ENCODE measurements at regions not wholly inside any gene's neighbourhood (a gene's known extent, or its start where the extent isn't known, plus 50 kb on each side); places are given as distances from the start of the nearest gene placed in this dataset.

DNA sequence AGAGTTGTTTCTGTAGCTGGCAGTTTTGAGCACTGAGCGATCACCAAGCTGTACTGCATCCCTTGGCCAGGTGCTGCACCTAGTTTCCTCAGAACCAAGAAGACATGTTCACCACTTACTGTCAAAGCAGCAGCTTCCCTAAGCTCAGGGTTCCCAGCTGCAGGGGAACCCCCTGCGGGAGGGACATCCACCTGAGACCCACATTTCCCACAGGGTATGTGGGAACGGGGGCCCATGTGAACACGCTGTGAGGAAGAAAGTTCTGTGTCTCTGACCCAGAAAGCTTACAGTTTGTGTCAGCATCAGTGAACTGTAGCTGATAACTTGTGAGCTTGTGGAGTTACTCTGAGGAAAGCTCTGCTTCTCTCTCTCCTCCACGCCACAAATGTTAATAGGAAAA lies 436.8 kb upstream of the IGFBP3 start:
- no peak overlapping the region for H3K27ac ChIP-seq (ENCODE audit: low read depth, low read length)
- 90 to 96% (median 93%) methylated on average over 5 of the region's 5 CpGs for WGBS, 3 donors

DNA sequence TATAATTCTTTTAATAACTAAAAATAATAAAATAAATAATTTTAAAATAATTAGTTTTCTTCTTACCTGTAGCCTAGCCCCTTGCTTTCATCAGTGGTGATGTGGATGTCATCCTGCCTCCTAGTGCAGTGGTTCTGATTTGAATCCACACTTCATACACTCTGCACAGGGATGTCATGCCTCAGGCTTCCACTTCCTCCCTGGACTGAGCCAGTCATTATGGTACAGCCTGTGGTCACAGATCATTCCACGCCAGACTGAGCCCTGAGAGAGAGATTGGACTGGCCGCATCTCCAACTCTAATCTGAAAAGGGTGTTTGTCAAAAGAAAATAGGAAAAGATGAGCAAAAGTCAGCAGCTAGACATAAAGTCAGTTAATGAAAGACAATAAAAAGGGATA lies 436.2 kb upstream of the IGFBP3 start:
- 91 to 98% (median 92%) methylated on average over 2 of the region's 2 CpGs for WGBS, 3 donors
- no peak overlapping the region for H3K27ac ChIP-seq (ENCODE audit: low read depth, low read length)

DNA sequence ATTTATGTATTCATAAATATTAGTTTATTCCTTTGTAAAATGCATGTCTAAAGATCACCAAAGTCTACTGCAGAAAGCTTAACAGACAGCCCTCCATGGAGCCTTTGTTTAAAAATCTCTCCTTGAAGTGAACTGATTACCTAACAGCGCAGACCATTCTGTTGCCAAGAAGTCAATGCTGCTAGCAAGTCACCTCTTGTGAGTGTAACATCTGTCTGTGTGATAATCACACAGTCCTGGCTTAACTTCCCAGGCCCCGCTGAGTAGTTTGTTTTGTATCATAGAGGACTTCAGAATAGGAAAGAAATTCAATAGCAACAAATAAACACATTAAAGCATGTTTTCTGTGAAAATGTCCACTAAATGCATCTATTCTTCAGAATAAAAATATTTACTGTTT lies 435.3 kb upstream of the IGFBP3 start:
- no peak overlapping the region for H3K27ac ChIP-seq (ENCODE audit: low read depth, low read length)
- 42 to 92% (median 87%) methylated on average over 2 of the region's 2 CpGs for WGBS, 3 donors

DNA sequence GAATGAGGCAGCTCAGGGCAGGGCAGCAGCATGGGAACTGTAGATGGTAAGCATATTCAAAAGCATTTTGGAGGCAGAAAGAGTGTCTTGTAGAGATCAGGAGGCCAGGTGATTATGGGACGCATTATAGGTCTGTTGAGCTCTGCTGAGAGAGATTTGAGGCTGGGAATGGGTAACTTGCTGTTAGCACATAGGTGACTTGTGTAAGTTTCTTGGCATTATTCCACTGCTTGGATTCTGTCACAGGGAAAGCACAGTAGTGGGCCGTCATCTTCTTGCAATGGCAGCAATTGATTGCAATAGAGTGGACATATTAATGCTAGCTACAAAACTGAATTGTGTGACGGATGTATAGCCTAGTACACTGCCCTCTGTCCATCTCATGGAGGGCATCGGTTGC lies 434.3 kb upstream of the IGFBP3 start:
- 86 to 94% (median 91%) methylated on average over 4 of the region's 4 CpGs for WGBS, 3 donors
- no peak overlapping the region for H3K27ac ChIP-seq (ENCODE audit: low read depth, low read length)

GRCh38 chr7:46352004-46352954 lies 431.2 kb upstream of the IGFBP3 start:
- 20 to 23% (median 22%) methylated on average over 2 of the region's 2 CpGs for WGBS, 3 donors
- no peak overlapping the region for H3K27ac ChIP-seq (ENCODE audit: low read depth, low read length)

- no peak overlapping the region for H3K27ac ChIP-seq (ENCODE audit: low read depth, low read length)
- 60 to 64% (median 61%) methylated on average over 2 of the region's 2 CpGs for WGBS, 3 donors
Observed at GRCh38 chr7:46349490-46349889, 428.4 kb upstream of the IGFBP3 start.

DNA sequence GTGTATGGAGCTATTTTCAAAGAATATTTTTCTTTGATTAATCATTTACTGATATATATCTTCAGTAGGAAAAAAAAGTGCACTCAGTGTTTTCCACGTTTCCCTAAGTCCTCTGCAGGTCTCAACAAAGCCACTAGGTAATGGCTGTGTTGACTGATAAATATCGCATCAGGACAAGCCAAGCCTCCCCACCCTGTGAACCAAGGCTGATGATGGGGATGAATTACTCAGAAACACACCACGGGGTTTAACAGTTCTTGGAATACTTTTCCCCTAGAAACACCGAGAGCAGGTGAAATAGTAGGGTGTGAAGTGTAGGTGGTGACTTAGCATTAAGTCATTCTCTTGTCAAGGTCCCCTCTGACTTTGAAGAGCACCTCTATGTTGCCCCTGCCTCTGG lies 423.5 kb upstream of the IGFBP3 start:
- H3K27ac ChIP-seq (ENCODE audit: low read depth, low read length) = no peak overlapping the region
- 77 to 92% (median 87%) methylated on average over 4 of the region's 4 CpGs for WGBS, 3 donors

- H3K27ac ChIP-seq (ENCODE audit: low read depth, low read length) = no peak overlapping the region
- WGBS, 3 donors = 73 to 85% (median 76%) methylated on average over 1 of the region's 1 CpG
Observed at GRCh38 chr7:46343802-46344201, 422.7 kb upstream of the IGFBP3 start.

- no peak overlapping the region for H3K27ac ChIP-seq (ENCODE audit: low read depth, low read length)
- WGBS, 3 donors = 78 to 84% (median 83%) methylated on average over 4 of the region's 4 CpGs
Observed at GRCh38 chr7:46322937-46323336, 401.9 kb upstream of the IGFBP3 start.

- no peak overlapping the region for H3K27ac ChIP-seq (ENCODE audit: low read depth, low read length)
- 75 to 80% (median 77%) methylated on average over 11 of the region's 11 CpGs for WGBS, 3 donors
Observed at GRCh38 chr7:46321556-46322205, 400.6 kb upstream of the IGFBP3 start.

DNA sequence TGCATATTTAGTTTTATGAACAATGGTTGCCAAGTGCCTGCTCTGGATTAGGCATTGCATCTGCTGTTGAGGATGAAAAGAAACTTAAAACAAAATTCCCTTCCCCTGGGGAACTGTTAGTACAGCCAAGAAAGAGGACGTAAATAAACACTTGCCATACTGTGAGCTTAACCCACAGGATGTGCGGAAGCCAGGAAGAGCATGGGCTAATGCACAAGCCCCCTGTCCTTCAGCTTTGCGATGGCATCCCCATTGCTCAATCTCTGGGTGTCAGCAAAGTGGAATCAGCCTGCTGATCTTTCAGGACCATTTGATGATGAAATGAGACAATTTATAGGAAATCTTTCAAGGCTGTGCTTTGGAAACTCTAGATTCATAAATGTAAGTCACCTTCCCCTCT lies 399.9 kb upstream of the IGFBP3 start:
- H3K27ac ChIP-seq (ENCODE audit: low read depth, low read length) = no peak overlapping the region
- 63 to 77% (median 68%) methylated on average over 3 of the region's 3 CpGs for WGBS, 3 donors

DNA sequence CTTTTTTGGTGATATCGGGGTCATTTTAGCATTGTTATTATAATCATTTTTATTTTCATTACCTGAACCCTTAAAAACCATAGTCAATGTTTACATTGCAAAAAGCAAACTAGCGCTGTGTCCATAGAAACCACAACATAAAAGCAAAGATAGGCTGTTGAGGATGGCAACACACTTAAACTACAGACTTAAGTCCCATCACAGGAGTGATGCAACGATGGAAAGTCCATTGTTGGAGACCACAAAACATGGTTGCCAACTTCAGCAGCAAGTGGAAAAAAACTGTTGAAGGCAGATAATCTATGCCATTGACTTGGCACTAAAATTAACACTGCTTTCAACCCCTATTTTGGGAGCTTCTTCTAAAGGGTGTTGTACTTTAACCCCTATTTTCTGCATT lies 398.8 kb upstream of the IGFBP3 start:
- WGBS, 3 donors = 82 to 90% (median 87%) methylated on average over 3 of the region's 3 CpGs
- H3K27ac ChIP-seq (ENCODE audit: low read depth, low read length) = no peak overlapping the region

DNA sequence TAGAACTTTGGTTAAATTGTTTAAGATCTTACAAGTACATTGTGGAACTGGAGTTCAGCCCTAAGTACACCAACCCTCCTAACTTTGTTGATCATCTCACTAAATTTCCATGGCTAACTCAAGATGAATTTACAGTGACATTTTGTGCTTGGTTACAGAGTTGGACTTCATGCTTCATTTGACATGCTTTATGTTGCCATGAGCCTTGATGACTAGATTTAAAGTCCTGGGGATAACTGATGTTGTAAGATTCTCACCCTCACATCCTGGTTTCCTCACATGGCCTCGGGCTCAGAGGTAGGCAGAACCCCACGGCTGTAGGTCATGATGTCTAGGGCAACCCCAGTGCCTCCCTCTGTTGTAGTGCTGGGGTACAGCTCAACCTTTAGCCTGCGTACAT lies 397.2 kb upstream of the IGFBP3 start:
- 61 to 88% (median 86%) methylated on average over 3 of the region's 3 CpGs for WGBS, 3 donors
- H3K27ac ChIP-seq (ENCODE audit: low read depth, low read length) = no peak overlapping the region

- H3K27ac ChIP-seq (ENCODE audit: low read depth, low read length) = no peak overlapping the region
- 81 to 84% (median 82%) methylated on average over 6 of the region's 6 CpGs for WGBS, 3 donors
Observed at GRCh38 chr7:46317256-46317655, 396.2 kb upstream of the IGFBP3 start.

DNA sequence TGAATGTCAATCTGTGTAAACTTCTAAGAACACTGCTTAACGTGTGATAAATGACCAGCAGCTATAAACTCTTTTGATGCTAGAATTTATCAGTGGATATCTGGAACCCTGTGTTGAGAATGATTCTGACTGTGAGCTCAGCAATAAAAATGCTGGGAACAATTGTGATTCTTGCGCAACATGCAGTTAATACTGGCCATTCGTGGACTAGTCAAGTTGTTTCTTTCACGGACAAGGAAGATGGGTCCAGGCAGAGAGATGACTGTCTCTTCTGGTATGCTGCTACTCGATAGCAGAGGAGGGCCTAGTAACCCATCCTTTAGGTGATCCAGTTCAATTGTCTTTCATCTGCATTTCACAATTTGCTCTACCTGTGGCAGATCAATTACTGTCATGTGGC lies 394.8 kb upstream of the IGFBP3 start:
- H3K27ac ChIP-seq (ENCODE audit: low read depth, low read length) = no peak overlapping the region
- 71 to 79% (median 77%) methylated on average over 5 of the region's 5 CpGs for WGBS, 3 donors

- H3K27ac ChIP-seq (ENCODE audit: low read depth, low read length) = no peak overlapping the region
- 78 to 93% (median 88%) methylated on average over 1 of the region's 1 CpG for WGBS, 3 donors
Observed at GRCh38 chr7:46301677-46302076, 380.6 kb upstream of the IGFBP3 start.

GRCh38 chr7:46297515-46297914 lies 376.4 kb upstream of the IGFBP3 start:
- 89 to 94% (median 90%) methylated on average over 2 of the region's 2 CpGs for WGBS, 3 donors
- no peak overlapping the region for H3K27ac ChIP-seq (ENCODE audit: low read depth, low read length)

GRCh38 chr7:46296526-46296925 lies 375.5 kb upstream of the IGFBP3 start:
- H3K27ac ChIP-seq (ENCODE audit: low read depth, low read length) = no peak overlapping the region
- WGBS, 3 donors = 74 to 89% (median 88%) methylated on average over 1 of the region's 1 CpG

GRCh38 chr7:46294381-46294780 lies 373.3 kb upstream of the IGFBP3 start:
- WGBS, 3 donors = 68 to 91% (median 79%) methylated on average over 5 of the region's 5 CpGs
- H3K27ac ChIP-seq (ENCODE audit: low read depth, low read length) = no peak overlapping the region

DNA sequence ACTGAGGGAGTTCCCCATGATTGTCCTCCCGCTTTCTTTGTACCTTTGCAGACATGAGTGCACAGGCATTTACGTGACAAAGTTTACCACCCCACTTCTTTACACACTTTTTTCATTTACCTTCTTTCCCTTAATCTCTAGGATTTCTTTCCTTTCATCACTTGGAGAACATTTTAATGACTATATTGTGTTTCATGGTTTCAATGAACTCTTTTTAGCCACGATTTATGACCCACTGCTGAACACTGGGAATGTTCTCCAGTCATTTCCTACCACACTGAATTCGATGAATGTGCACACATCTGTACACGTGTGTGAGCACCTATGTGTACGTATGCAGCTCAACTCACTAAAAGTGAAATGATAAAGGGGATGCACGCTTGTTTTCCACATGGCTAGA lies 371.7 kb upstream of the IGFBP3 start:
- WGBS, 3 donors = 85 to 91% (median 88%) methylated on average over 7 of the region's 7 CpGs
- no peak overlapping the region for H3K27ac ChIP-seq (ENCODE audit: low read depth, low read length)

Data from adipose tissue (tissue), 3 donors.